Spleen (tissue), 7 donors: ENCODE measurements at regions not wholly inside any gene's neighbourhood (a gene's known extent, or its start where the extent isn't known, plus 50 kb on each side); places are given as distances from the start of the nearest gene placed in this dataset.

ENCODE experiments used
- CTCF ChIP-seq, 11 experiments: fragments of 200-600 bp in 7 of 11; fragments of 450-650 bp in 4 of 11; sonication (generic) in 4 of 11; IDR thresholded peaks in 8 of 11; conservative IDR thresholded peaks in 3 of 11; 1 replicate in 7 of 11; 2 replicates in 4 of 11; pipeline versions ENCODE4 v1.4.0 to v1.8.0; 2016 to 2021; ENCODE audit warnings: antibody characterized with exemption in 11 of 11, inconsistent platforms in 4 of 11, mild to moderate bottlenecking in 1 of 11
- POLR2A ChIP-seq, 3 donors: fragments of 450-650 bp; IDR thresholded peaks; one replicate each; pipeline ENCODE4 v1.5.1; 2017; ENCODE audit warnings: antibody characterized with exemption in 3 of 3, mild to moderate bottlenecking in 1 of 3
- POLR2AphosphoS5 ChIP-seq, 3 donors: sonication (generic); formaldehyde crosslinking; IDR thresholded peaks; one replicate each; pipeline ENCODE4 v1.5.1; 2017; ENCODE audit warnings: antibody characterized with exemption in 3 of 3
- donor health status: DM: no; HTN: no; CAD: no; lungs with moderate emphysema.
- donor health status: DM: no; HTN: no; CAD: no.
- donor health status: DM: no; HTN: no; CAD: no.

- TF ChIP-seq CTCF (IDR thresholded peaks at IDR 0.05 in 8 of 11, conservative IDR thresholded peaks at IDR 0.05 in 3 of 11) (no peak), POLR2AphosphoS5 (IDR thresholded peaks at IDR 0.05) (no peak), POLR2A (IDR thresholded peaks at IDR 0.05) (no peak)
Measured at GRCh38 chr18:52216109-52216508, 123.9 kb upstream of the DCC start.
